Naive thymus-derived CD8-positive, alpha-beta T cell (primary cell): ENCODE measurements at regions not wholly inside any gene's neighbourhood (a gene's known extent, or its start where the extent isn't known, plus 50 kb on each side); places are given as distances from the start of the nearest gene placed in this dataset.

ENCODE experiments used
- ATAC-seq, 2 donors: fragments of 150-1000 bp; cut with Tn5 transposase in 1 of 2; sonication (Bioruptor Pico), chemical (Tn5 transposase) in 1 of 2; 1 replicate in 1 of 2; 2 replicates in 1 of 2; pipeline ENCODE4 v1.10.0; 2021; ENCODE audit warnings: mild to moderate bottlenecking in 2 of 2, moderate library complexity in 2 of 2
- POLR2A ChIA-PET: fragments of 350-600 bp; sonication (Branson Sonifier 250); formaldehyde crosslinking; loops from one replicate; lab custom pipeline; 2021; ENCODE audit warnings: antibody characterized with exemption; lab: Charles Lee
- DNase-seq, 10 donors: peaks; one replicate each; pipeline versions ENCODE4 v3.0.0 to v3.0.0-alpha.2; 2020 to 2022
- H3K27ac Mint-ChIP-seq, 10 donors: one replicate each; pipeline ENCODE4 v1.8.0; 2020 to 2022; ENCODE audit warnings: mild to moderate bottlenecking in 10 of 10, mixed read lengths in 10 of 10, moderate library complexity in 4 of 10, inconsistent platforms in 1 of 10
- H3K27me3 Mint-ChIP-seq, 5 donors: one replicate each; pipeline ENCODE4 v1.8.0; 2021 to 2022; ENCODE audit warnings: mixed read lengths in 5 of 5
- H3K36me3 Mint-ChIP-seq, 3 donors: one replicate each; pipeline ENCODE4 v1.8.0; 2020 to 2022; ENCODE audit warnings: mixed read lengths in 3 of 3, mild to moderate bottlenecking in 2 of 3, inconsistent platforms in 1 of 3
- H3K4me1 Mint-ChIP-seq, 4 donors: one replicate each; pipeline ENCODE4 v1.8.0; 2021 to 2022; ENCODE audit warnings: mixed read lengths in 4 of 4
- H3K4me3 Mint-ChIP-seq, 10 donors: one replicate each; pipeline ENCODE4 v1.8.0; 2020 to 2022; ENCODE audit warnings: mild to moderate bottlenecking in 10 of 10, mixed read lengths in 10 of 10, moderate library complexity in 6 of 10, inconsistent platforms in 1 of 10
- H3K9me3 Mint-ChIP-seq, 9 donors: one replicate each; pipeline ENCODE4 v1.8.0; 2020 to 2022; ENCODE audit warnings: mixed read lengths in 9 of 9, mild to moderate bottlenecking in 3 of 9, inconsistent platforms in 1 of 9, moderate library complexity in 1 of 9

DNA sequence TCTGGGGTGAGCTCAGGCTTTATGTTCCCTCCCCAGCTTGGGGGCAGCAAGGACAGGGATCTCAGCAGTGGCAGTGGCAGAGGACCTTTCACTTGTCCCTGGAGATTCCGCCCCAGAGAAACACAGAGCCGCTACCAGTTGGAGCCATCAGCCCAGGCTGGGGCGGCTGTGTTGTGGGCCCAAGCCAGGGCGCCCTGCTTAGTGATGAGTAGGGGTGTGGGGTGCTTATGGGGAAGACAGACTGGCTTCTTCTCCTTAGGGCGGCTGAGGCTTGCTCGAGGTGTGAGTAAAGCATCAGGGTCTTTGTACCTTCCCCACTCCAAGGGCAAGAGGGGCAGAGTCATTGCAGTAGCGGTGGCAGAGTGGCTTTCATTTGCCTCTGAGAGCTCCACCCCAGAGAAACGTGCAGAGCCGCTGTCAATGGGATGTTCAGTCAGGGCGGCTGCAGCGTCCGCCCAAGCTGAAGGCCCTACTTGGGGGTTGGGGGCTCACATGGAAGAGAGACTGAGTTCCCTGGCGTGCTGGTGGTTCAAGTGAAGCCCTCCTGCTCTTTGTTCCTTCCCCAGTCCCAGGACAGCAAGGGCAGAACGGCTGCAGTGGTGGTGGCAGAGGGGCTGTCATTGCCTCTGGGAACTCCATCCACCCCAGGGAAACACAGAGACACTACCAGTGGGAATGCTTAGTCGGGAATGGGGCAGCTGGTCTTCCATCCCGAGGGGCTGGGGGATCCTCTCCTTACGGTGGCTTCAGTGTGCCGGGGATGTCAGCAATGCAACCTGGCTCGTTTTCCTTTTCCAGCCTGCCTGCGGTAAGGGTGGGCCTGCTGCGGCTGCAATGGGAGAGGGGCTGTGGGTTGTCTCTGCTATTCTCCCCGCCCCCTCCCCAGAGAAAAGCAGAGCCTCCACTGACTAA lies 2142.5 kb upstream of the TENM3 start:
- ATAC-seq (no peak), DNase-seq (no peak)
- peaks cover 0 to 6% (median 0%) of the 10 kb centered on the region in 4 donors for H3K4me1 Mint-ChIP-seq
- peaks cover 0 to 8% (median 0%) of the 10 kb centered on the region in 9 donors for H3K9me3 Mint-ChIP-seq
- no peaks in the 10 kb centered on the region for H3K36me3 Mint-ChIP-seq
- no peak overlapping the region for H3K4me3 Mint-ChIP-seq
- POLR2A ChIA-PET, result no interaction called here
- H3K27me3 Mint-ChIP-seq, result peaks cover 0 to 6% (median 0%) of the 10 kb centered on the region in 5 donors
- no peak overlapping the region for H3K27ac Mint-ChIP-seq

- H3K4me1 Mint-ChIP-seq, result peaks cover 0 to 6% (median 0%) of the 10 kb centered on the region in 4 donors
- H3K4me3 Mint-ChIP-seq, result no peak overlapping the region
- H3K27me3 Mint-ChIP-seq, result peaks cover 0 to 6% (median 0%) of the 10 kb centered on the region in 5 donors
- DNase-seq (peak in 1 of 10 donors; percentile 3), ATAC-seq (no peak)
- POLR2A ChIA-PET, result no interaction called here
- peaks cover 0 to 8% (median 0%) of the 10 kb centered on the region in 9 donors for H3K9me3 Mint-ChIP-seq
- H3K27ac Mint-ChIP-seq, result no peak overlapping the region
- no peaks in the 10 kb centered on the region for H3K36me3 Mint-ChIP-seq
These were observed 2141.7 kb upstream of the TENM3 start for GRCh38 chr4:180101348-180102083.

DNA sequence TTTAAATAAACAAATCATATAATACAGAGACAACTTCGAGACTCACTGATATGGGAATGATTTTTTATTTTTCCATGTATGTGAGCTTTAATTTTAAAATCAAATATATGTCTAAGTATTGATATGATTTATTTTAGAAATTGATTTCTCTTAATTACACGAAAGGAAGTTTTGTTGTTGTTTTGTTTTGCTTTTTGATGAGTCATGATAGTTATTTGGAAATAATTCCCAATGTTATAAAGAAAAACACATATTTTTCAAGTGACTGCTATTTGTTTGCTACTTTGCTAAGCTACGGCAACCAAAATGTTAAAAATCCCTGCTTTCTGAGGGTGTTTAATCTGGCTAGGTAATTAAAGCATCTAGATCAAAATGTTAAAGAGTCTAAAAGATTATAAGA lies 2139.4 kb upstream of the TENM3 start:
- H3K4me3 Mint-ChIP-seq, result no peak overlapping the region
- ATAC-seq, result no peak
- H3K9me3 Mint-ChIP-seq, result peaks cover 0 to 5% (median 0%) of the 10 kb centered on the region in 9 donors
- DNase-seq, result no peak
- POLR2A ChIA-PET, result no interaction called here
- H3K36me3 Mint-ChIP-seq, result no peaks in the 10 kb centered on the region
- H3K4me1 Mint-ChIP-seq, result peaks cover 0 to 6% (median 0%) of the 10 kb centered on the region in 4 donors
- H3K27ac Mint-ChIP-seq, result no peak overlapping the region
- H3K27me3 Mint-ChIP-seq, result peaks cover 0 to 6% (median 0%) of the 10 kb centered on the region in 5 donors

DNA sequence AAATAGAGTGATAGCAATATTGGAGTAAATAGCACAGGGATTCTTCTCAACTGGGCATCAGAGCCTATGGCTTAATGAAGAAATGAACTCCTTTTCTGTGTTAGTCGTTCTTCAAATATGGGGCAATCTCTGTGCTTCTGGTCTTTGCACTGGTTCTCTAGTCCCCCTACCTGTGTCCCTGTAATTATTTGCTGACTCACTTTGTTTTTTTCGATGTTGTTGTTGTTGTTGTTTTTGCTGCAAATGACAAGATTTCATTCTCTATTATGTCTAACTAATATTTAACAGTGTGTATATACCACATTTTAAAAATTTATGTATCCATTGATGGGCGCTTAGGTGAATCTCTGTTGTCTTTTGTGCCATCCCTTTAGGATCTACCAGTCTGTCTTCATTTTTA lies 2137.8 kb upstream of the TENM3 start:
- POLR2A ChIA-PET, result no interaction called here
- H3K9me3 Mint-ChIP-seq, result no peaks in the 10 kb centered on the region
- H3K4me1 Mint-ChIP-seq, result no peaks in the 10 kb centered on the region
- H3K27me3 Mint-ChIP-seq, result peaks cover 0 to 3% (median 0%) of the 10 kb centered on the region in 5 donors
- no peak for ATAC-seq
- DNase-seq, result no peak
- H3K4me3 Mint-ChIP-seq, result no peak overlapping the region
- H3K36me3 Mint-ChIP-seq, result no peaks in the 10 kb centered on the region
- H3K27ac Mint-ChIP-seq, result no peak overlapping the region

DNA sequence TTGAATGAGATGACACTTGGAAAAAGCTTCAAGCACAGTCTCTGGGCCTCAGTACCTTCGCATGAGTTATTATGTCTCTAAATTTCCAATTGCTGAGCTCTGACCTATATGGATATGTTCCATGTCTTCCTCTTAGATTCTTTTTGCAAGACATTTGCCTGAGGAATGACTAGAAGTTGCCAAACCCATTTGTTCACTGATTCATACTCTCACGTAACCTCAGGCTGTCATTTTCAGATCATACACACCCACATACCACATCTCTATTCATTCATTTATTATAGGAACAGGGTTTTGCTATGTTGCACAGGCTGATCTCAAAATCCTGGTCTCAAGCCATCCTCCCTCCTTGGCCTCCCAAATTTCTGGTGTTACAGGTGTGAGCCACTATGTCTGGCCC lies 2137.1 kb upstream of the TENM3 start:
- no peaks in the 10 kb centered on the region for H3K4me1 Mint-ChIP-seq
- ATAC-seq, result no peak
- no peaks in the 10 kb centered on the region for H3K36me3 Mint-ChIP-seq
- no peak overlapping the region for H3K27ac Mint-ChIP-seq
- no peaks in the 10 kb centered on the region for H3K9me3 Mint-ChIP-seq
- H3K27me3 Mint-ChIP-seq, result peaks cover 0 to 3% (median 0%) of the 10 kb centered on the region in 5 donors
- DNase-seq, result no peak
- H3K4me3 Mint-ChIP-seq, result no peak overlapping the region
- POLR2A ChIA-PET, result no interaction called here

GRCh38 chr4:180106997-180107396 lies 2136.2 kb upstream of the TENM3 start:
- ATAC-seq (no peak), DNase-seq (no peak)
- Mint-ChIP-seq H3K4me1 (no peaks in the 10 kb centered on the region), H3K9me3 (peaks cover 0 to 5% (median 0%) of the 10 kb centered on the region in 9 donors), H3K27ac (no peak overlapping the region), H3K27me3 (peaks cover 0 to 2% (median 0%) of the 10 kb centered on the region in 5 donors), H3K4me3 (no peak overlapping the region), H3K36me3 (no peaks in the 10 kb centered on the region)
- POLR2A ChIA-PET, result no interaction called here

DNA sequence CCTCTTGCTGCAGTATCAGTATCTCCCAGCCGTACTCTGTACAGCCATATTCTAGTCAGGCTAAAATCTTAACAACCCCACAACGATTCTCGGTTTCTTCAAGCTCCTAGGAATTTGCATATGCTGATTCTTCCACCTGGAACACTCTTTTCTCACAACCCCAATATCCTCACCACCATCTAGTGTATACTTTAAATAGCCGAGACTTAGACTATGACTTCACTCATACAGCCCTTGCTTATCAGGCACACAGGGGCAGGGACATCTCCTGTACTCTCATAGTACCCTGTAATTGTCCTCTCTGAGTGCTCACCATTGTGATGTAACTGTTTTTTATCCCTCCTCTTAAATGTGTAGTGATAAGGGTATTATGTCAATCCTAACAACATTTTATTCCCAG lies 2126.4 kb upstream of the TENM3 start:
- H3K4me1 Mint-ChIP-seq, result no peaks in the 10 kb centered on the region
- DNase-seq (no peak), ATAC-seq (no peak)
- POLR2A ChIA-PET, result no interaction called here
- no peak overlapping the region for H3K4me3 Mint-ChIP-seq
- H3K27ac Mint-ChIP-seq, result no peak overlapping the region
- H3K36me3 Mint-ChIP-seq, result no peaks in the 10 kb centered on the region
- peaks cover 0 to 7% (median 0%) of the 10 kb centered on the region in 9 donors for H3K9me3 Mint-ChIP-seq
- H3K27me3 Mint-ChIP-seq, result peaks cover 0 to 12% (median 0%) of the 10 kb centered on the region in 5 donors

DNA sequence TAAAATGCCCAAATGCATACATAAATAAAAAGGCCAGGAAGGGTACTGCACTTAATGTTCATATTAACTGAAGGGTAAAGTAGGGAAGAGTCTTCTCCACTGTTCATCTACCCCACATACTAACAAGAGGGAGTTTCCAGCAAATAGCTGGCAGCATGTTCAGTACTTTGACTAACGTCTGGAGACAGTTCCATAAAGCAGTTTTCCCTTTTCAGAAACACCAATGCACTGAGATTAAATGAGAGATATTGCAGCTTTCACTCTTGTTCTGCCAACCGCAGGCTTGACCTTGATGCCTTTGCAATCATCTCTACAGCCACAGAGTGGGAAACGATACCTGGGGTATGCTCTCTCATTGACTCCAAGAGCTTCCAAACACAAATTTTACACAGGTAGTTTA lies 2123.1 kb upstream of the TENM3 start:
- ATAC-seq (no peak), DNase-seq (no peak)
- peaks cover 0 to 12% (median 0%) of the 10 kb centered on the region in 5 donors for H3K27me3 Mint-ChIP-seq
- H3K4me1 Mint-ChIP-seq, result no peaks in the 10 kb centered on the region
- no peak overlapping the region for H3K4me3 Mint-ChIP-seq
- no peak overlapping the region for H3K27ac Mint-ChIP-seq
- no peaks in the 10 kb centered on the region for H3K36me3 Mint-ChIP-seq
- H3K9me3 Mint-ChIP-seq, result peaks cover 0 to 7% (median 0%) of the 10 kb centered on the region in 9 donors
- POLR2A ChIA-PET, result no interaction called here

DNA sequence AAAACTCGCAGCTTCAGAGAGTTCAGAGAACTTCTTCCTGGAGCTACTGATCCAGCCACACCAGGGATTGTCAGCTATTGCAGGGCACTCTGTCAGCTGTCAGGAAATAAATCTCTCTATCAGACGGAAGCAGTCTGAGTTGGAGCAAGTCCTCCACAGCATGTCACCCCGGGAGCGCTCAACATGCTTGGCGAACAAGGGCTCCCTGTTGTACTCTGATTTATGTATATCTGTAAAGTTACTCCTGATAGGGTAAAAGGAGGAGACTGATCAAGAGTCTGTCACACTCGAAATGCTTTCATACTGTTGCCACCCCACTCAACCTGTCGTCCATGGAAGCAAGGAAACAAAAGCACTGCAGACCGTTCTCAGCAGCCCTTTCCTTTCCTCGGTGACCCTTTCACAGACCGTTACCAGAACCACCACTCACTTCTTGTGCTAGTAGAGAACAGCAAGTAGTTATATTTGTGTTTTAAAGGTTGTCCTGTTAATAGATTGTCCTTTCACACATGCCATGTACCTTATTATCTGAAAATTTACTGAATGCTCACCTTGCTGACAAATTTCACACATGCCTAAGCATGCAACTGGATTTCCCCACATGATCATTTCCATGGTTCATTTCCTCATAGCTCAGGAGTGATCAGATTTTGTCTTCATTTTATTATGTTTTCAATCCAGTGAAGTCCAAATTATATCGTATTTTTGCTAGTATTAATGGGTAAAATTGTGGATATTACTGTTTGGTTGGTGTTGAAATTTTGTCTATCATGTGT lies 2108.9 kb upstream of the TENM3 start:
- Mint-ChIP-seq H3K9me3 (peaks cover 0 to 11% (median 0%) of the 10 kb centered on the region in 9 donors), H3K4me3 (peak overlapping the region in 9 of 10 donors; percentile 6 to 83 (median 62)), H3K36me3 (no peaks in the 10 kb centered on the region), H3K27ac (peak overlapping the region in 2 of 10 donors; percentile 30 to 90), H3K27me3 (no peaks in the 10 kb centered on the region), H3K4me1 (peaks cover 0 to 14% (median 4%) of the 10 kb centered on the region in 4 donors)
- POLR2A ChIA-PET, result no interaction called here
- ATAC-seq (peak; percentile 36 to 41), DNase-seq (peak in 4 of 10 donors; percentile 0 to 4 (median 2))

DNA sequence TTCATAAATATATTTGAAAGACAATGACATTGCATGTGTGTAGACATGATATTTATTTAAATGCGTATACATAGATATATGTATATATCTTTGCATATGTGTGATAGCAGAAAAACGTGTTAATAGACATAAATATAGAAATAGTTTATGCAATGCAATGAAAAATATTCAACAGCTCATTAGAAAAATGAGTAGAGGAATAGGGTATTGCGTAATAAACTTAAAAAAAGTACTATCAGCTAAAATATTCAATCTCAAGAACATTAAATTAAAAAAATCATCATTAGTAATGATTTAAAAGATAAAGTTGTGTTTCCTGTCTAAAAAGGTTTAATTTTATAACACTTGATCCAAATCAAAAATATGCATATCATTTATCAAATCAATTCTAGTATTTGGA lies 2101.5 kb upstream of the TENM3 start:
- POLR2A ChIA-PET, result no interaction called here
- Mint-ChIP-seq H3K4me3 (no peak overlapping the region), H3K36me3 (no peaks in the 10 kb centered on the region), H3K9me3 (peaks cover 0 to 4% (median 0%) of the 10 kb centered on the region in 9 donors), H3K27me3 (no peaks in the 10 kb centered on the region), H3K4me1 (no peaks in the 10 kb centered on the region), H3K27ac (no peak overlapping the region)
- DNase-seq (no peak), ATAC-seq (no peak)

- Mint-ChIP-seq H3K36me3 (no peaks in the 10 kb centered on the region), H3K27me3 (no peaks in the 10 kb centered on the region), H3K9me3 (peaks cover 0 to 3% (median 0%) of the 10 kb centered on the region in 9 donors), H3K27ac (no peak overlapping the region), H3K4me3 (no peak overlapping the region), H3K4me1 (no peaks in the 10 kb centered on the region)
- POLR2A ChIA-PET, result no interaction called here
- DNase-seq (no peak), ATAC-seq (no peak)
These were observed 2094.5 kb upstream of the TENM3 start for GRCh38 chr4:180148737-180149136.

- no peaks in the 10 kb centered on the region for H3K4me1 Mint-ChIP-seq
- H3K27me3 Mint-ChIP-seq, result no peaks in the 10 kb centered on the region
- H3K36me3 Mint-ChIP-seq, result no peaks in the 10 kb centered on the region
- no peak for DNase-seq
- H3K9me3 Mint-ChIP-seq, result peaks cover 0 to 3% (median 0%) of the 10 kb centered on the region in 9 donors
- ATAC-seq, result no peak
- no peak overlapping the region for H3K4me3 Mint-ChIP-seq
- POLR2A ChIA-PET, result no interaction called here
- no peak overlapping the region for H3K27ac Mint-ChIP-seq
These were observed 2092.4 kb upstream of the TENM3 start for GRCh38 chr4:180150818-180151217.
